CD8-positive, alpha-beta memory T cell (primary cell): ENCODE measurements at regions not wholly inside any gene's neighbourhood (a gene's known extent, or its start where the extent isn't known, plus 50 kb on each side); places are given as distances from the start of the nearest gene placed in this dataset.

Experiments used
- CTCF ChIA-PET: fragments of 350-600 bp; sonication (Branson Sonifier 250); formaldehyde crosslinking; loops from one replicate; lab custom pipeline; 2021; ENCODE audit warnings: antibody characterized with exemption; lab: Charles Lee
- POLR2A ChIA-PET: fragments of 350-600 bp; sonication (Branson Sonifier 250); formaldehyde crosslinking; loops from one replicate; lab custom pipeline; 2021; ENCODE audit warnings: antibody characterized with exemption; lab: Charles Lee
- DNase-seq, 5 donors: peaks; one replicate each; pipeline versions ENCODE4 v3.0.0 to v3.0.0-alpha.2; 2020 to 2022; ENCODE audit warnings: mixed read lengths in 1 of 5
- H3K27ac ChIP-seq: one replicate; pipeline ENCODE4 v1.7.0; 2013; ENCODE audit warnings: low read depth, mild to moderate bottlenecking, low read length, moderate library complexity
- H3K27me3 ChIP-seq: 2 replicates; pipeline ENCODE4 v1.7.0; 2013; ENCODE audit warnings: low read length, mild to moderate bottlenecking; ENCODE audit not compliant: insufficient read depth, poor library complexity, severe bottlenecking
- H3K36me3 ChIP-seq: 2 replicates; pipeline ENCODE4 v1.7.0; 2013; ENCODE audit warnings: mild to moderate bottlenecking, low read length, moderate library complexity; ENCODE audit not compliant: insufficient read depth
- H3K4me1 ChIP-seq: 2 replicates; pipeline ENCODE4 v1.7.0; 2013; ENCODE audit warnings: mild to moderate bottlenecking, low read length, moderate library complexity; ENCODE audit not compliant: insufficient read depth
- H3K4me3 ChIP-seq: 2 replicates; pipeline ENCODE4 v1.7.0; 2013; ENCODE audit warnings: mild to moderate bottlenecking, low read length
- H3K9me3 ChIP-seq: 2 replicates; pipeline ENCODE4 v1.7.0; 2013; ENCODE audit warnings: mild to moderate bottlenecking, low read length
- H3K27ac Mint-ChIP-seq, 8 donors: one replicate each; pipeline ENCODE4 v1.8.0; 2020 to 2021; ENCODE audit warnings: mixed read lengths in 8 of 8, mild to moderate bottlenecking in 6 of 8, inconsistent platforms in 3 of 8, moderate library complexity in 3 of 8
- H3K27me3 Mint-ChIP-seq, 2 donors: one replicate each; pipeline ENCODE4 v1.8.0; 2020 to 2021; ENCODE audit warnings: mixed read lengths in 2 of 2, mild to moderate bottlenecking in 1 of 2, moderate library complexity in 1 of 2
- H3K36me3 Mint-ChIP-seq, 3 donors: one replicate each; pipeline ENCODE4 v1.8.0; 2020 to 2021; ENCODE audit warnings: mixed read lengths in 3 of 3, inconsistent platforms in 1 of 3, mild to moderate bottlenecking in 1 of 3
- H3K4me1 Mint-ChIP-seq, 3 donors: one replicate each; pipeline ENCODE4 v1.8.0; 2020 to 2021; ENCODE audit warnings: mixed read lengths in 3 of 3, inconsistent platforms in 1 of 3, mild to moderate bottlenecking in 1 of 3
- H3K4me3 Mint-ChIP-seq, 7 donors: one replicate each; pipeline ENCODE4 v1.8.0; 2020 to 2021; ENCODE audit warnings: mixed read lengths in 7 of 7, mild to moderate bottlenecking in 6 of 7, moderate library complexity in 4 of 7, inconsistent platforms in 2 of 7
- H3K9me3 Mint-ChIP-seq, 5 donors: one replicate each; pipeline ENCODE4 v1.8.0; 2020 to 2022; ENCODE audit warnings: mixed read lengths in 5 of 5, mild to moderate bottlenecking in 3 of 5, moderate library complexity in 2 of 5, inconsistent platforms in 1 of 5

DNA sequence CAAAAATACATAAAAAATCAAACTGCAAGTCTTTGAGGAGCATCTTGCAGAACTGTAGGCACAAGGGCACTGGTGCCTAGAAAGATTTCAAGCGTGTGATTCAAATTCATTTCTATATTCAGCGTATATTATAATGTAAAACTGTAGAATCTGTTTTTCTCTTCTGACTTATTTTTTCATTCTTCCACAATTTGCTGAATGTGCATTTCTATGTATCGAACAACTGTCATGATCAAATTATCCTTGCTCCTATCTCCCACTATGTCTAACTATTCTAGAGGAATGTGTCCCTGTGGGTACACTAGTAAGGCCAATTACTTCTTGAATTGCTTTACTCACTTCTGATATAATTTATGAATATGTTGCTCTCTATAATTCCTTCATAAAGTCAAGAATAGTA is 283.0 kb upstream of the MAGI2 start:
- H3K36me3 Mint-ChIP-seq: no peaks in the 10 kb centered on the region
- H3K27ac Mint-ChIP-seq: no peak overlapping the region
- CTCF ChIA-PET: no interaction called here

DNA sequence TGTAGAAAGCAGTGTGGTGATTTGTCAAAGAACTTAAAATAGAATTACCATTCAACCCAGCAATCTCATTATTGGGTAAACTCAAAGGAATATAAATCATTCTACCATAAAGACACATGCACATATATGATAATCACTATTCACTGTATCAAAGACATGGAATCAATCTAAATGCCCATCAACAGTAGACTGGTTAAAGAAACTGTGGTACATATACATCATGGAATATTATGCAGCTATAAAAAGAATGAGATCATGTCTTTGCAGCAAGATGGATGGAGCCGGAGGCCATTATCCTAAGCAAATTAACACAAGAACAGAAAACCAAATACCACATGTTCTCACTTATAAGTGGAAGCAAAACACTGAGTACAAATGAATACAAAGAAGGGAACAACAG is 281.5 kb upstream of the MAGI2 start:
- H3K27ac ChIP-seq: no peak overlapping the region
- no peak for DNase-seq
- no peaks in the 10 kb centered on the region for H3K9me3 ChIP-seq
- H3K4me3 Mint-ChIP-seq: no peak overlapping the region
- no peak overlapping the region for H3K4me3 ChIP-seq
- no peaks in the 10 kb centered on the region for H3K36me3 ChIP-seq
- ChIA-PET CTCF (no interaction called here), POLR2A (no interaction called here)
- no peak overlapping the region for H3K27ac Mint-ChIP-seq
- H3K9me3 Mint-ChIP-seq: peaks cover 15 to 47% (median 21%) of the 10 kb centered on the region in 5 donors
- H3K27me3 ChIP-seq: no peaks in the 10 kb centered on the region
- no peaks in the 10 kb centered on the region for H3K4me1 ChIP-seq
- H3K36me3 Mint-ChIP-seq: no peaks in the 10 kb centered on the region
- no peaks in the 10 kb centered on the region for H3K4me1 Mint-ChIP-seq
- no peaks in the 10 kb centered on the region for H3K27me3 Mint-ChIP-seq

More for the DNA sequence above, 283.0 kb upstream of the MAGI2 start:
- no peak for DNase-seq
- H3K27me3 Mint-ChIP-seq: no peaks in the 10 kb centered on the region
- POLR2A ChIA-PET: no interaction called here
- H3K27me3 ChIP-seq: no peaks in the 10 kb centered on the region
- H3K4me1 Mint-ChIP-seq: no peaks in the 10 kb centered on the region
- H3K9me3 Mint-ChIP-seq: peaks cover 15 to 46% (median 22%) of the 10 kb centered on the region in 5 donors
- no peaks in the 10 kb centered on the region for H3K9me3 ChIP-seq
- H3K4me3 Mint-ChIP-seq: no peak overlapping the region
- H3K36me3 ChIP-seq: no peaks in the 10 kb centered on the region
- no peak overlapping the region for H3K4me3 ChIP-seq
- no peaks in the 10 kb centered on the region for H3K4me1 ChIP-seq
- H3K27ac ChIP-seq: no peak overlapping the region

DNA sequence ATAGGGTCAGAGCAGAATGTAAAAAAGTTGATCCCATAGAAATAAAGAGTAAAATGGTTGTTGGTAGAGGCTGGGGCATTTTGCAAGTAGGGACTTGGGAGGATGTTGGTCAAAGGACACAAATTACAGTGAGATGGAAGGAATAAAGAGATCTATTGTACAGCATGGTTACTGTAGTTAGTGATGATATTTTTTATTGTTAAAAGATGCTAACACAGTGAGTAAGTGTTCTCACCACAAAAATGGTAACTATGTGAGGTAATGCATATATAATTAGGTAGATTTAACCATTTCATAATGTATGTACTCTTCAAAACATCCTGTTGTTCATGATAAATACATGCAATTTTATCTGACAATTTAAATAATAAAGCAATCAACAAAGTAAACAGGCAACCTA is 280.7 kb upstream of the MAGI2 start:
- Histone ChIP-seq H3K27ac (no peak overlapping the region), H3K27me3 (no peaks in the 10 kb centered on the region), H3K4me3 (no peak overlapping the region), H3K4me1 (no peaks in the 10 kb centered on the region), H3K9me3 (no peaks in the 10 kb centered on the region), H3K36me3 (no peaks in the 10 kb centered on the region)
- H3K36me3 Mint-ChIP-seq: no peaks in the 10 kb centered on the region
- H3K4me1 Mint-ChIP-seq: no peaks in the 10 kb centered on the region
- H3K4me3 Mint-ChIP-seq: no peak overlapping the region
- DNase-seq: no peak
- no peaks in the 10 kb centered on the region for H3K27me3 Mint-ChIP-seq
- H3K9me3 Mint-ChIP-seq: peaks cover 15 to 47% (median 21%) of the 10 kb centered on the region in 5 donors
- POLR2A ChIA-PET: no interaction called here
- CTCF ChIA-PET: no interaction called here
- no peak overlapping the region for H3K27ac Mint-ChIP-seq

DNA sequence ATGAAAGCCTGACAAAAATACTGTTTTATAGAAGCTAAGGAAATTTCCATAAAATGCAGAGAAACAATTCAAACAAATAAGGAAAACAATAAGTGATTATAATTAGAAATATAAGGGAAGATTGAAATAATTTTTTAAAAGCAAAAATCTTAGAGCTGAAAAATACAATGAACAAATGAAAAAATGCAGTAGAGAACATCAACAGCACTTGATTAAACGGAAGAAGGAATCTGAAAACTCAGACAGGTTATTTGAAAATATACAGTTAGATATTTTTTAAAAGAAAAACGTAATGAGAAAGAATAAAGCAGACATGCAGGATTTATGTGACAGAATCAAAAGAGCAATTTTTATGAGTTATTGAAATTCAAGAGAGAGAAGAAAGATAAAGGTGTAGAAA is 279.1 kb upstream of the MAGI2 start:
- H3K27ac Mint-ChIP-seq: no peak overlapping the region
- ChIA-PET POLR2A (no interaction called here), CTCF (no interaction called here)
- H3K27me3 Mint-ChIP-seq: no peaks in the 10 kb centered on the region
- Histone ChIP-seq H3K27ac (no peak overlapping the region), H3K9me3 (no peaks in the 10 kb centered on the region), H3K4me3 (no peak overlapping the region), H3K27me3 (no peaks in the 10 kb centered on the region), H3K36me3 (no peaks in the 10 kb centered on the region), H3K4me1 (no peaks in the 10 kb centered on the region)
- no peaks in the 10 kb centered on the region for H3K4me1 Mint-ChIP-seq
- H3K4me3 Mint-ChIP-seq: no peak overlapping the region
- DNase-seq: no peak
- peaks cover 15 to 51% (median 24%) of the 10 kb centered on the region in 5 donors for H3K9me3 Mint-ChIP-seq
- H3K36me3 Mint-ChIP-seq: no peaks in the 10 kb centered on the region

GRCh38 chr7:79730971-79731370 is 277.5 kb upstream of the MAGI2 start:
- Histone ChIP-seq H3K27me3 (no peaks in the 10 kb centered on the region), H3K27ac (no peak overlapping the region), H3K9me3 (no peaks in the 10 kb centered on the region), H3K4me3 (no peak overlapping the region), H3K36me3 (no peaks in the 10 kb centered on the region), H3K4me1 (no peaks in the 10 kb centered on the region)
- Mint-ChIP-seq H3K36me3 (no peaks in the 10 kb centered on the region), H3K9me3 (peaks cover 14 to 51% (median 24%) of the 10 kb centered on the region in 5 donors), H3K4me1 (no peaks in the 10 kb centered on the region), H3K4me3 (no peak overlapping the region), H3K27ac (no peak overlapping the region), H3K27me3 (no peaks in the 10 kb centered on the region)
- DNase-seq: no peak
- ChIA-PET POLR2A (no interaction called here), CTCF (no interaction called here)

DNA sequence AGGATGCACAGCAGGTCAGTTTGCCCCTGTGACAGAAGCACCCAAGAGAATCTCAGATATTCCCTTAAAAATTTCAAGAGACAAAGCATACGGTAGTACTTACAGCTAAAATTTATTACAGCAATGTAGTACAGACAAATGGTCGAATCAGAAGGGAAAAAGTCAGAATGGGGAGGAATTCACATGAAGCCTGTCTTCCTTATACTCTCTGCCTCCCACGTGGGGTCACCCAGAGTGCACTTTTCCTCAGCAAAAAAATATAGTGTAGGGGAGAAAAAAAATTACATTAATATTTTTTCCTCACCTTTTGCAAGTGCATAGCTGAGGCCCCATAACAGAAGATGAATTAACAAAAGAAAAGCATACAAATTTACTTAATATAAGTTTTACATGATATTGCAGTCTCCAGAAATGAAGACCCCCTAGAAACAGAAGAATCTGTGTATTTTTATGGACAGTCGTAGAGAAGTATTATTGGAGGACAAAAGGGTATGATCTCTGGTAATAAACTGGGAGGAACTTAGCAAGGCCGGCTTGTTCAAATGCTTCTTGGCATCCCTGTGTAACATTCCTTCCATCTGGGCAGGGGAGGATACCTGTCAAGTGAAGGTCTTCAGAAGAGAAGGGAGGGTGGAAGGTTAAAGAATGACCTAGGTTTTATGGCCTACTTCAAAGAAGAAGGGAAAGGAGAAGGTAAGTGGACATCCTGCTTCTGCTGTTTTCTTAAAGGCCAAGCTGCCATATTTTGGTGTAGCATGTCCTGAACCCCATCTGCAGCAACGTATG is 270.6 kb upstream of the MAGI2 start:
- no peaks in the 10 kb centered on the region for H3K36me3 ChIP-seq
- Mint-ChIP-seq H3K4me3 (no peak overlapping the region), H3K4me1 (no peaks in the 10 kb centered on the region), H3K27me3 (no peaks in the 10 kb centered on the region), H3K9me3 (peaks cover 6 to 18% (median 8%) of the 10 kb centered on the region in 5 donors), H3K27ac (no peak overlapping the region), H3K36me3 (no peaks in the 10 kb centered on the region)
- H3K27ac ChIP-seq: no peak overlapping the region
- POLR2A ChIA-PET: no interaction called here
- no peak overlapping the region for H3K4me3 ChIP-seq
- no peaks in the 10 kb centered on the region for H3K27me3 ChIP-seq
- CTCF ChIA-PET: no interaction called here
- no peaks in the 10 kb centered on the region for H3K4me1 ChIP-seq
- no peak for DNase-seq
- H3K9me3 ChIP-seq: no peaks in the 10 kb centered on the region

- POLR2A ChIA-PET: no interaction called here
- Mint-ChIP-seq H3K4me1 (no peaks in the 10 kb centered on the region), H3K4me3 (no peak overlapping the region), H3K36me3 (no peaks in the 10 kb centered on the region), H3K9me3 (peaks cover 7 to 11% (median 7%) of the 10 kb centered on the region in 5 donors), H3K27ac (no peak overlapping the region), H3K27me3 (no peaks in the 10 kb centered on the region)
- Histone ChIP-seq H3K27me3 (no peaks in the 10 kb centered on the region), H3K4me1 (no peaks in the 10 kb centered on the region), H3K27ac (no peak overlapping the region), H3K4me3 (no peak overlapping the region), H3K9me3 (no peaks in the 10 kb centered on the region), H3K36me3 (no peaks in the 10 kb centered on the region)
- DNase-seq: no peak
- CTCF ChIA-PET: no interaction called here
Observed at GRCh38 chr7:79722217-79722616, 268.8 kb upstream of the MAGI2 start.

DNA sequence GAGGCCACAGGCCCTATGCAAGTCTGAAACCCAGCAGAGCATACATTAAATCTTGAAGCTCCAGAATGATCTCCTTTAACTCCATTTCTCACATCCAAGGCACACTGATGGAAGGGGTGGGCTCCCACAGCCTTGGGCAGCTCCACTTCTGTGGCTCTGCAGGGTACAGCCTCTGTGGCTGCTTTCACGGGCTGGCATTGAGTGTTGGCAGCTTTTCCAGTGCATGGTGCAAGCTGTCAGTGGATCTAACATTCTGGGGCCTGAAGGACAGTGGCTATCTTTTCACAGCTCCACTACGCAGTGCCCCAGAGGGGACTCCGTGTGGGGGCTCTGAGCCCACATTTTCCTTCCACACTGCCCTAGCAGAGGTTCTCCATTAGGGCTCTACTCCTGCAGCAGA is 265.7 kb upstream of the MAGI2 start:
- no peaks in the 10 kb centered on the region for H3K27me3 ChIP-seq
- Mint-ChIP-seq H3K4me1 (no peaks in the 10 kb centered on the region), H3K4me3 (no peak overlapping the region), H3K27ac (no peak overlapping the region), H3K27me3 (no peaks in the 10 kb centered on the region), H3K36me3 (no peaks in the 10 kb centered on the region), H3K9me3 (peaks cover 6 to 18% (median 7%) of the 10 kb centered on the region in 5 donors)
- ChIA-PET CTCF (no interaction called here), POLR2A (no interaction called here)
- DNase-seq: no peak
- H3K4me1 ChIP-seq: no peaks in the 10 kb centered on the region
- no peaks in the 10 kb centered on the region for H3K9me3 ChIP-seq
- H3K27ac ChIP-seq: no peak overlapping the region
- no peak overlapping the region for H3K4me3 ChIP-seq
- H3K36me3 ChIP-seq: no peaks in the 10 kb centered on the region
